Activated naive CD4-positive, alpha-beta T cell treated with Interleukin-2 at 50 U/mL for 16 hours (primary cell): ENCODE measurements at regions not wholly inside any gene's neighbourhood (a gene's known extent, or its start where the extent isn't known, plus 50 kb on each side); places are given as distances from the start of the nearest gene placed in this dataset.

Experiments
- DNase-seq: peaks from one replicate; pipeline ENCODE4 v3.0.0-alpha.2; 2020

DNA sequence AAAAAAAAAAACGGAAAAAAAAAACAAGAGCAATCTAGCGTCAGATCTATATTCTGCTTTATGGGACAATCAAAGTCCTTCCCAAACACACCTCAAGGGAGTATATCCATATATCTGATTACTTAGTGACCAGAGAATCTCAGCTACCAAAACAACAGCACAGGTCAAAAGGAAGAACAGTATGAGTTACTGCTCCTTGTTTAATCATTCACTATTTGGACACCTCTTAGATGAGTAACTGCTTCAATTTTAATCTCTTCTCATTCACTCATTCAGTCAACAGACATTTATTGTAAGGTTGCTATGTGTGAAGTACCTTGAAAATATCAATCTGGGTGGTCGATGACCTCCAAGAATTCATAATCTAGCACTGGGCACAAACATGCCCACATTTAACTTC lies 193.2 kb downstream of the IRS2 start:
- DNase-seq = no peak

DNA sequence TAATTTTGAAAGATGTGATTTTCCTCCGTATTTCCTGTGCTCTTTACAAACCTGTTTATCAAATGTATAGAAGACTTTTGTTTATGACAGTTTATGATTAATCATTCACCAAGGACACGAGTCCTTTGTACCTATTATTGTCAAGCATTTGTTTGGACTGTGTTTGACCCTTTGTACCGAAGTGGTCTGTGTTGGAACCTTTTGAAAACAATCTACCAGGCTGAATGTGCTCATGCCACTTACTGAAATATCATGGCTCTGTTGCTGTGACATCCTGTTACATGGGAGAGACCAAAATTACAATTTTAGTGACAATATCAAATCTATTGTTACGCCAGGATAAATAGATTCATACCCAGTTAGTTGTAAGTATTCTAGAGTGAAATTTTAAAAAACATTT lies 193.6 kb downstream of the IRS2 start:
- no peak for DNase-seq

DNA sequence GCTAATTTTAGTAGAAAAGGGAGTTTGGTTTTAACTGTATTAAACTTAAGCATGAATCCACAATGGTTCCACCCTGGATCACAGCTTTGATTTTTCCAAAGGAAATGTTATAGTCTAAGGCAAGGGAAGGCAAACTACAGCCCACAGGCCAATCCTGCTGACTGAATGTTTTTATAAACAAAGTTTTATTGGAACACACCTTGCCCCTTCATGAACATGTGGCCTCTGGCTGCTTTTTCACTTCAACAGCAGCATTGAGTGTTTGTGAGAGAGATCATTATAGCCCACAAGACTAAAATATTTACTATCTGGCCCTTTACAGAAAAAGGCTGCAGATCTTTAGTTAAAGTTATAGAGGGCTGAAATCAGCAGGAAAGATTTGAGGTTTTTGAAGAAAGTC lies 198.7 kb downstream of the IRS2 start:
- no peak for DNase-seq

DNA sequence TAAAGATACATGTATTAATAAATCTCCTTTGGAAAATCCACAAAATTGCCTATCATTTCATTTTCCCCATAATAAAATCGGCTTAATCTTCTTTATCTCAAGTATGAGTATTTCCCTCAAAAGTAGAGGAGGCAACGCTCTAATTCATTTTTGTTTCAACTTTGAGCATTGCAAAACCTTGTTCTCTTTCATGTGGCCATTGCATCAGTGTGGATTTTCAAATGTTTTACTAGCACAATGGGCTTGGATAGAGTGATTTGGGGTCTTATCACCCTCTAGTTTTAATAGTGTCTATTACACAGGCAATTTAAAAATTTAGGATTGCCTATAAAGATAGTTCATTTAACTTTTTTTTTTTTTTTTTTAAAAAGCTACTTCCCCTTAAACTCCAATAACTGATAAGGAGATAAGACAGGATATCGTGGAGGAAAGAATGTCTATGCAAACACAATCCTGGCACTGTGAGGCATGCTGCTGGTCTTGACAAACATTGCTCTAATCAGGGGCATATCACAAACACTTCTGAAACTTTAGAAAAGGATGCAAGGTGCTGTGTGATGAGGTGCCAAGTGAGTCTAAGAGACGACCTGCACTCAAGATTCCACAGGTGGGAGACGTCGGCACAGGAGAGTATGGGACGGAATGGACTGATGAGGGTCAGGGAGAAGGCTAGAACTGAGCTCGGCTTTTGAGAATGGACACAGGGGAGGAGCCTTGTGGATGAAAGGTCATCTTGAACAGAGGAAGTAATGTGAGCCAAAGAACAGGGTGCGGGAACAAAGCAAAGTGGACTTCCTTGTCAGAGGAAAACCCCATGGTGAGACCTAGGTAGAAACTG lies 199.7 kb downstream of the IRS2 start:
- DNase-seq = no peak

DNA sequence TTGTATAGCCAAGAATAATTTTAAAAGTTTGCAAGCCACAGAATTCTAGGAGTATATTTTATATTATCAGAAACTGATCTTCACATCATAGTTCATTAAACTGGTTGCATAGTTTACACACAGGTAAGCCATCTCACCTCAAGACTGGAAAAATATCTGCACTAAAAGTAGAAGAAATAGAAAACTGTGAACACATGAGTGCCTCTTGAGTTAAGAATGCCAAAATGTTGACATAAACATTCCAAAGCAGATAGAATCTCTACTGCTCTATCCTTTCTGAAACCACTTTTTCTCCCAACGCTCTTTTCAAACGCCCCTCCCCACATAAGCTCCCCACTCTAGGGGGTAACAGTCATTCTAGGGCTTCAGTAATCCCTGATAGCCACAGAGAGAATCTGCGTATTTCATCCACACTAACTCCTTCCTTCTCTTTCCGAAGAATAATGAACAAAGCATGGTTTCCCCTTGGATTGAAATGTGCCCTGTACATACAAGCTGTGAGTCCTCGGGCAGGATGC lies 201.5 kb downstream of the IRS2 start:
- no peak for DNase-seq

DNA sequence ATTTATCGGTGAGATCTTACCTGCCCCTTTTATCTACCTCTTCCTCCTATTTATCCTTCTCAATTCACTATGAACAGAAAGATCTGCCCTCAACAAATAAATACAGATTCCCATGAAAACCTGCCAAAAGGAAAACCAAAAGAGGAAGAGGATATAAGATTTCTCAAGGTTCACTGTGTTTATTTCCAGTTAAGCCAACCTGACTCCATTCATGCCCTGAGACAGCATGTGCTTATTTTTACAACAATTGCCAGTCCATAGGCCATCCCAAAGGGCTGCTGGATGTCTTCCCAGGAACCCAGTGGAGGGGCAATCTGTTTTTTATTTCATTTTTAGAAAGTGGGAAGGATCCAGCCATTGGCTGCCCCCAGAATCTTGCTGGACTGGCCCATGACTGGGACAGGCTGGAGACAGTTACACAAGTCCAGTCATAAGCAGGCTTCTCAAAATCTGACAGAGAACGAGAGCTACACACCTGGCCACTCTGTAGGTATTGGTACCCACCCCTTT lies 209.1 kb downstream of the IRS2 start:
- DNase-seq = no peak

GRCh38 chr13:109576331-109576813 lies 210.0 kb downstream of the IRS2 start:
- no peak for DNase-seq

- DNase-seq = no peak
Measured at GRCh38 chr13:109575821-109576220, 210.6 kb downstream of the IRS2 start.

DNA sequence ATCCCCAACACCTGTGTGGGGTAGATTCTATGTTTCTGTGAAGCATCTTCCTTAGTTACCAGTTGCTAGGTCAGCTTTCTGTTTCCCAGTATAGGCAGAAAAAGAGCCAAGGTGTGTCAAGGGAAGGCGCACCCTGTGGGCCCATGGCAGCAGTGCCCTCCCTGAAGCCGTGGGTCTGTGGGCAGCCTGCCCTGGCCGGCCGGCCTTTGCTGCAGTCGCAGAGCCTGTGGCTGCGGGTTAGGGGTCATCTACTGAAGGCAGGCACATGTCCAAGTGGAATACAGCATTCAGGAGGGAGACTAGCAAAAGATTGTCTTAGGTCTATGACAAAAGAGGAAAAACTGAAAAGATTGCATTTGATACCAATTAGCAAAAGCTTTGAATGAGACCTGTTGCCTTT lies 214.0 kb downstream of the IRS2 start:
- no peak for DNase-seq

DNA sequence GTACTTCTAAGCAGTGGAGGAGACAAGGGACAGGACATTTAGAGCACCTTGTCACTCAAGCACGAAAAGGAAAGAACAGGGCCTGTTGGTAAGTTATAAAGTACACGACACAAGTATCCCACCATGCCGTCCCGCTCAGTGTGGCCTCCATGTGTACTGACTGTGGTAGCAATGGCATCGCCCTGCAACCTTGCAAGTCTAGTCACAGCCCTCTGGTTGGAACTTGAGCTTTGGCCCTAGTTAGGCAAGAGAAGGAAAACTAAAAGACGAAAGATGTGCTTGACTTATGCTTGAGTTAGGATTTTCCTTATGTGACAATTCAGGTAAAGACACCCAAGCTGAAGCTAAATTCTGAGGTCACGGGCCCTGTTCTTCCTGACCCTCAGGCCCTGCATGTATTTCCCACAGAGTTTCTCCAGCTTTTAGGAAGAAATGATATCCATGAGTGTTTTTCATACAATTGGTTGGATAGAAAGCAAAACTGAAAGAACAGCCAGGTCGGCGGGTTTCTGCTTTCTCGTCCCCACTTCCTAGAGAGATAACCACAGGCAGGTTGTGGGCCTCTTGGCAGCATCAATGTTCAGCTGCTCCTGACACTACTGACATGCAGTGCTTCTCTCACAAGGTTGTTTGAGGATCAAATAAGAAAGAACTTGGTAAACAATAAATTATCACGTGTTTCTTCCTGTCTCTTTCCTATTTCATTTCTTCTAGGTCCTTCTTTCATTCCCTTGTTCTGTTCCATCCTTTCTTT lies 216.2 kb downstream of the IRS2 start:
- DNase-seq = peak; percentile 16

DNA sequence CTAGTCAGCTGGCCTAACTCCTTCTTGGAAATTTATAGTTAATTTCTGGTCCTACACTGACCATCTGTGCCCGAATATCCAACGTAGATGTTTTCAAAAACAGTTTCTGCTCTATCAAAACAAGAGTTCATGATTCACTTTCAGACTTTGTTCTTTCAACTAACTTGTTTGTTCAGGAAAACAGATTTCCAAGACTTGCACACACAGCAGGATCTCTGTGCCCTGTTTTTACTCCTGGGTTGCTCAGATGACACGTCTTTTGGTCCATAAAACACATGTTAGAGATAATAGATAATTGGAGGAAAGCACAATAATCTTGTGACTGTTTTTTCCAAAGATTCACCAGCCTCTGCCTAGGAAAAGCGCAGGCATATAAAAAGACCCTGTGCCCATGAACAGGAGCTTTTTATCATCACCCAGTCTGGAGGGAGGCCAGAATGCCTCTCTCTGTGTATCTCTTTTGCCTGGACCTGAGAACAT lies 218.0 kb downstream of the IRS2 start:
- no peak for DNase-seq

- no peak for DNase-seq
Measured at GRCh38 chr13:109567315-109567714, 219.1 kb downstream of the IRS2 start.

- no peak for DNase-seq
Measured at GRCh38 chr13:109565877-109566276, 220.5 kb downstream of the IRS2 start.

DNA sequence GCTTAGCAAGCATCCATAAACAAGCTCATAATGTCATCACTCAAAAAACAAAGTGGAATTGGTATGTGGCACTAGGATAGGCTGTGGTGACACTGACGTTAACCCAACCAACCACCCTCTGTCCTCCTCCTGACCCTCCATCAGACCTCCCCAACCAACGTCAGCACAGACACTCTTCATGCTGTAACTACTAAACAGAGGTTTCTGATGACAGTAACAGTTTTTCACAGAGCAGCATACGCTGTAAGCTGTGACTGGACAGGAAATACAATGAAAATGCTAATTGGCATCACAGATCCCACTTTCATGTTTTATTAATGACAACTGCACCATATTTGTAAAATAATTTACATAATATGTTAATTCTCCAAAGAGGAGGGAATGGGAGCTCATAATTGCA lies 238.0 kb downstream of the IRS2 start:
- no peak for DNase-seq

- no peak for DNase-seq
Measured at GRCh38 chr13:109547942-109548341, 238.4 kb downstream of the IRS2 start.

GRCh38 chr13:109545931-109546330 lies 240.5 kb downstream of the IRS2 start:
- DNase-seq = no peak

DNA sequence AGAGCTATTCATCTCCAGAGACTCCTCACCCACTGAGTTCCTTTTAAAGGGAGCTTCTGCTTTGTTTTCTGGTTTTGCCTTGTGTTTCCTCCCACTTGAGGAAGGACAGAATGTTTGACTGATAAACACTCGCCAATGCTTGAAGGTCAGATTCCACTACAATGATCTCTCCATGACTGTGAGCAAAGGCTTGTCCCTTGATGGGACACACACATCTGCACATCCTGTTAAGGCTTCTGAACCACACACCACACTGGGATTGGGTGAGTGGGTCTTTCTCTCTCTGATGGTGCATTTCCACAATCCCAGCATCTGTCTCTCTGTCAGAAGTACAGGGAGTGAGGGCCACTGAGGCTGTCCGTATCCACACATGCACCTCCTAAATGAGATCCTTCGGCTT lies 245.3 kb downstream of the IRS2 start:
- DNase-seq = no peak

DNA sequence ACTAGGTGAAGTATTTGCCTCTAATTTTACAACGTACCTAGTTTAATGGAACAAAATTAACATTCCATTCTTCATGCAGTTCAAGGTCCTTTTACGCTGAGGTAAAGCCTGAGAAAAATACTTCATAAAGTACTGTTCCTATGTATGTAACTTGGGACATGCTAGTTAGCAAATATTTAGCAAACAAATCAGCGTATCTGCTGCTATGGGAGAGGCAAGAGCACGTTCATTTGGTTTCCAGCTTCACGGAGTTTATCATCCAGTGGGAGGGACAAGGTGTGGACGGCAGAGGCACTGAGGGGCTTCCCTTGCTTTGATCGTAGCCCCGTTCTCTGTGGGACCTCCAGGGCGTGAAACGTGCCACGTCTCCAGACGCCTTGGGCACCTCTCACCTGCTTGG lies 248.8 kb downstream of the IRS2 start:
- no peak for DNase-seq

- DNase-seq = no peak
Measured at GRCh38 chr13:109533350-109533749, 253.0 kb downstream of the IRS2 start.

DNA sequence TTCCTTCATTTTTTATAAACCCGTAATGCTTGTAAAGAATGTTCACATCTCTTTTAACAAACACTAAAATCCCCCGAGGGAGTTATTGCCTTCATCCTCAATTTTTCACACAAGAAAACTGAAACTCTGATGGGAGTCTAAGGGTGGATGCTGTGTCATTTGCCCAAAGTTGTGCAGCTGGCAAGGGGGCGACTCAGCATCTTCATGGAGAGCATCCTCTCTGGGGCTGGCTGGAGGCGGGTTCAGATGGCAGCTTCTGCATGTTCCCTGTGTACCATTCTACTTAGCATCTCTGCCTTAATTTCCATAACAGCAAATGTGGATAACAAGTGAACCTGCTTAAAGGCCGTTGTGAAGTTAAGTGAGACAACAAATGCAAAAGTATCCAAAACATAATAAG lies 256.4 kb downstream of the IRS2 start:
- DNase-seq = no peak

- DNase-seq = no peak
Measured at GRCh38 chr13:109521719-109522118, 264.7 kb downstream of the IRS2 start.

- no peak for DNase-seq
Measured at GRCh38 chr13:109517517-109517916, 268.9 kb downstream of the IRS2 start.

GRCh38 chr13:109516186-109516585 lies 270.2 kb downstream of the IRS2 start:
- DNase-seq = no peak

DNA sequence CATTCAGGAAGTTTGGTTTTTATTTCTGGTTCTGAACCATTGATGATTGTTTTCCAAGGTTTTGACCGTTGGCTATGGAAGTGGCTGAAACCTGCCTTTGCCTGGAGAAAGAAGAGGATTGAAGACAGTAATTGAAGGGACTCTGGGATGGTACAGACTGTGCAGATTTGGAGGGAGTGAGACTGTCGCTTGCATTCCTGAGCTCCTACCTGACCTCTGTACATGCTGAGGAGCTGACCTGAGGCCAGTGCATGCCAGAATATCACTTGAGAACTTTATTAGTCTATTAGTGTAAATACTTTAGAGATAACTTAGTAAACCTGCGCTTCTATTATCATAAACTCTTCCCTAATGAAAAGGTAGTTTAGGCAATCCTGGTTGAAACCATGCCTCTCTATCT lies 276.4 kb downstream of the IRS2 start:
- no peak for DNase-seq
